ENCODE measurements at regions not wholly inside any gene's neighbourhood (a gene's known extent, or its start where the extent isn't known, plus 50 kb on each side); places are given as distances from the start of the nearest gene placed in this dataset.
A peak's percentile ranks its signal among the peaks of the same experiment; 100 is the strongest.

DNA sequence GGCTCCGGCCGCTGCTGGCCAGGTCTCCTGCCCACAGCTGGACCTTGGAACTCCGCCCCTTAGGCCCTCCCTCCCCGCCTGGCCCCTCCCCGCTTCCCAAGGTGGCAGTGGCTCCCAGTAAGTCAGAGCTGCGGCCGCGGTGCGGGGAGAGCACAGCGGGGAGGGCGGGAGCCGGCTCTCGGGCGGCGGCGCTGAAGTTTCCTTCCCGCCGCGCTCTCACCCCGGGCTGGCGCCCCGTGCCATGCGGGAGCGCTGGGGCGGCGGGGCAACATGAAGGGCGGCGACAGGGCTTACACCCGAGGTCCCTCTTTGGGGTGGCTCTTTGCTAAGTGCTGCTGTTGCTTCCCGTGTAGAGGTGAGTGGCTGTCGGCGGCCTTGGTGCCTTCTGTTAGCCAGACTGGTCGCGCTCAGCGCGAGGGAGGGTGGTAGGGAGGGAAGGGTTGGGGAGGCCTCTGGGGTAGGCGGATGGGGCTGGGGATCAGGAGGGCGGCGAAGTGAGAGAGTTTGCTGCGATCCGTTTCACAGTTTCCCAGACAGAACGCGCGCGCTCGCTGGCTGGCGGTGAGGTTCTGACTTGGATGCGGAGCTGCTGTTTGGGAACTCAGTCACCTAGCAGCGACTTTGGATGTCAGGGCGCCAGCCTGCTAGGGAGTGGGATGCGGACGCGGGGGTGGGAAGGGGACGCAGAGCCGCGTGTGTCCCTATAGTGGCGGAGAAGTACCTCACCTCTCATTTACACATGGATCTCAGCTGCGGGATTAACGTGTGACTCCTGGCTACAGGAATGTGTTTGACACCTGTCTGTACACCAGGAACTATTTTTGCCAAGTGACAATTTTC is 145.5 kb upstream of the UMPS start:
- ChIA-PET CTCF (interaction anchor here (0.9 to 3.6 kb wide), 5 partner anchors 19 to 316 kb away, joined by 3 to 20 read pairs (median 4); no protein-coding TSS in a partner anchor), POLR2A (no interaction called here)
- H3K9ac ChIP-seq (replicated peaks; ENCODE audit: extremely low read depth, insufficient read depth, low read length) = no peak overlapping the region
- no peaks in the 10 kb centered on the region for H3K9me3 ChIP-seq (replicated peaks; ENCODE audit: control insufficient read depth, insufficient read depth, low read length)
- H3K27ac ChIP-seq (ENCODE audit: insufficient read depth, low read depth, low read length) = no peak overlapping the region
- H3K4me2 ChIP-seq (ENCODE audit: insufficient read depth, low read length) = peak overlapping the region; percentile 50
- DNase-seq (ENCODE audit: low read depth, low spot score) = peak; percentile 55
- BruUV-seq (replicated peaks) = no TSS peak
- intact Hi-C loops (cut with micrococcal nuclease) = no loop called here
- no peaks in the 10 kb centered on the region for H4K20me1 ChIP-seq (replicated peaks; ENCODE audit: control insufficient read depth, extremely low read depth, insufficient read depth, low read length)
- H3K4me3 ChIP-seq (replicated peaks in 1 of 3; ENCODE audit: insufficient read depth in 1 of 3, low read depth in 1 of 3, low read length in 3 of 3) = peak overlapping the region in 2 of 3 experiments; percentile 7 to 23
- H3K4me1 ChIP-seq (ENCODE audit: control insufficient read depth, extremely low read depth, insufficient read depth, low read length) = no peaks in the 10 kb centered on the region
- H3K79me2 ChIP-seq (ENCODE audit: control insufficient read depth, insufficient read depth, low read length) = no peaks in the 10 kb centered on the region
- TF ChIP-seq MYC (IDR thresholded peaks at IDR 0.05; ENCODE audit: low read depth, low read length) (no peak), EZH2 (IDR thresholded peaks at IDR 0.05; ENCODE audit: borderline replicate concordance, low read depth, low read length, severe bottlenecking) (peak; percentile 83)
- dilution Hi-C loops (cut with MboI; ENCODE audit: extremely low pct_ligation_motif_present, low sequenced_read_pairs) = no loop called here
- no peaks in the 10 kb centered on the region for H3K36me3 ChIP-seq (ENCODE audit: control insufficient read depth in 2 of 2, extremely low read depth in 1 of 2, insufficient read depth in 2 of 2, low read length in 2 of 2)
- peak overlapping the region; percentile 79 for H2AFZ ChIP-seq (ENCODE audit: low read depth, low read length)
- H3K9me1 ChIP-seq (replicated peaks; ENCODE audit: control insufficient read depth, extremely low read depth, insufficient read depth, low read length) = no peaks in the 10 kb centered on the region
- peak; percentile 86 for FAIRE-seq
- peaks cover 19 to 21% of the 10 kb centered on the region in 2 experiments for H3K27me3 ChIP-seq (ENCODE audit: control insufficient read depth in 2 of 2, insufficient read depth in 2 of 2, low read length in 2 of 2)

DNA sequence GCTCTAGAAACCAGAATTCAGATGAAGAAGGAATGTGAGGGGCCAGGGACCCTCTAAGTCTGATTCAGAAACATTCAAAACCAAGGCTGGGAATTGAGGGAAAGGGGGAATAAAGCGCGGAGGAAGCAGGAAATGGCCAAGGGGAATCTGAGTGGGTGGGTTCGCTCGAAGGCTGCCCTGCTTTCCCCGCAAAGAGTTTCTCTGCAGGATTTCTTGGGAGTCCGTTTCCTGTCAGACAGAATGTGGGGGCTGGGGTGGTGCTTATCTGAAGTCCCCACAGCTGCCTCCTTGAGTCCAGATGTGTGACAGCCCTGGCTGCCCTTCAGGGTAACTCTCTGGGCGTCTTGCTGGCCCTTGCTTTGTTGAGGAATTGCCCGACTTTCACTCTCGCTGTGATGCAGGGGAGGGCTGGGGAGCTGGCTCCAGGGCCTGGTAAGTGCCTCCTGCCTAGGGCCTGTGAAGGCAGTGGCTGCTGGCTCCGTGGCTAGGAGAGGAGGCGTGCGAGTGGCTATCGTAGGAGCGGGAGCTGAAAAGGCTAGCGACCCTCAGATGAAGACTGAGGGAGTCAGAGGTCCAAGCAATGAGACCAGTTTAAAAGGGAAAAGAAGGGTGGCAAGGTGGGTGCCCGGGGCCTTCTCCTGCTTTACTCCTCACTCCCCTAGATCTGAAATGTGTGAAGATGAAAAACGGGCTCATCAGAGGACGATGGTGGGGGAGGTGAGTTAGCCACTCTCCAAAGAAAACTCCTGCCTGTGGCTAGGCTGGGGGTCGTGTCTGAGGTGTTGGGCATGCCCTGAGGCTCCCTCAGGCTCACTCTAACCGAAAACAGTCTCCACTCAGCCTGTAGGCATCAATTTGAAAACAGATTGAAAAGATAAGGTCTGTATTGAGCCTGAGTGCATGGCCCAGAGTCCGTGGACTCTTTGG is 143.9 kb upstream of the UMPS start:
- dilution Hi-C loops (cut with MboI; ENCODE audit: extremely low pct_ligation_motif_present, low sequenced_read_pairs) = no loop called here
- H3K27me3 ChIP-seq (ENCODE audit: control insufficient read depth in 2 of 2, insufficient read depth in 2 of 2, low read length in 2 of 2) = peaks cover 21 to 25% of the 10 kb centered on the region in 2 experiments

More for the DNA sequence above, 143.9 kb upstream of the UMPS start:
- Histone ChIP-seq H3K27ac (ENCODE audit: insufficient read depth, low read depth, low read length) (no peak overlapping the region), H3K79me2 (ENCODE audit: control insufficient read depth, insufficient read depth, low read length) (no peaks in the 10 kb centered on the region), H3K36me3 (ENCODE audit: control insufficient read depth in 2 of 2, extremely low read depth in 1 of 2, insufficient read depth in 2 of 2, low read length in 2 of 2) (no peaks in the 10 kb centered on the region), H2AFZ (ENCODE audit: low read depth, low read length) (no peak overlapping the region), H3K4me1 (ENCODE audit: control insufficient read depth, extremely low read depth, insufficient read depth, low read length) (no peaks in the 10 kb centered on the region), H3K4me3 (replicated peaks in 1 of 3; ENCODE audit: insufficient read depth in 1 of 3, low read depth in 1 of 3, low read length in 3 of 3) (no peak overlapping the region), H3K9me3 (replicated peaks; ENCODE audit: control insufficient read depth, insufficient read depth, low read length) (no peaks in the 10 kb centered on the region), H3K9ac (replicated peaks; ENCODE audit: extremely low read depth, insufficient read depth, low read length) (no peak overlapping the region), H3K4me2 (ENCODE audit: insufficient read depth, low read length) (no peak overlapping the region), H3K9me1 (replicated peaks; ENCODE audit: control insufficient read depth, extremely low read depth, insufficient read depth, low read length) (no peaks in the 10 kb centered on the region), H4K20me1 (replicated peaks; ENCODE audit: control insufficient read depth, extremely low read depth, insufficient read depth, low read length) (no peaks in the 10 kb centered on the region)
- BruUV-seq (replicated peaks) = no TSS peak
- ChIA-PET CTCF (interaction anchor here (3.6 kb wide), 1 partner anchor 21 kb away, joined by 20 read pairs; no protein-coding TSS in a partner anchor), POLR2A (no interaction called here)
- intact Hi-C loops (cut with micrococcal nuclease) = no loop called here
- DNase-seq (ENCODE audit: low read depth, low spot score) = no peak
- TF ChIP-seq FOS (IDR thresholded peaks at IDR 0.05; ENCODE audit: borderline replicate concordance, insufficient read depth, low read length) (no peak), MYC (IDR thresholded peaks at IDR 0.05; ENCODE audit: low read depth, low read length) (no peak), JUN (IDR thresholded peaks at IDR 0.05; ENCODE audit: borderline replicate concordance, insufficient read depth, insufficient read length, low read depth) (no peak), POLR2A (IDR thresholded peaks at IDR 0.05; ENCODE audit: low read depth, low read length) (no peak), POLR2AphosphoS5 (IDR thresholded peaks at IDR 0.05; ENCODE audit: insufficient read depth, low read depth, low read length) (no peak), EZH2 (IDR thresholded peaks at IDR 0.05; ENCODE audit: borderline replicate concordance, low read depth, low read length, severe bottlenecking) (no peak), GATA2 (IDR thresholded peaks at IDR 0.05; ENCODE audit: insufficient read depth, insufficient read length, low read depth, low read length) (no peak)
- TF ChIP-seq, protein P1, sequence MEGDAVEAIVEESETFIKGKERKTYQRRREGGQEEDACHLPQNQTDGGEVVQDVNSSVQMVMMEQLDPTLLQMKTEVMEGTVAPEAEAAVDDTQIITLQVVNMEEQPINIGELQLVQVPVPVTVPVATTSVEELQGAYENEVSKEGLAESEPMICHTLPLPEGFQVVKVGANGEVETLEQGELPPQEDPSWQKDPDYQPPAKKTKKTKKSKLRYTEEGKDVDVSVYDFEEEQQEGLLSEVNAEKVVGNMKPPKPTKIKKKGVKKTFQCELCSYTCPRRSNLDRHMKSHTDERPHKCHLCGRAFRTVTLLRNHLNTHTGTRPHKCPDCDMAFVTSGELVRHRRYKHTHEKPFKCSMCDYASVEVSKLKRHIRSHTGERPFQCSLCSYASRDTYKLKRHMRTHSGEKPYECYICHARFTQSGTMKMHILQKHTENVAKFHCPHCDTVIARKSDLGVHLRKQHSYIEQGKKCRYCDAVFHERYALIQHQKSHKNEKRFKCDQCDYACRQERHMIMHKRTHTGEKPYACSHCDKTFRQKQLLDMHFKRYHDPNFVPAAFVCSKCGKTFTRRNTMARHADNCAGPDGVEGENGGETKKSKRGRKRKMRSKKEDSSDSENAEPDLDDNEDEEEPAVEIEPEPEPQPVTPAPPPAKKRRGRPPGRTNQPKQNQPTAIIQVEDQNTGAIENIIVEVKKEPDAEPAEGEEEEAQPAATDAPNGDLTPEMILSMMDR (IDR thresholded peaks at IDR 0.05; ENCODE audit: extremely low read depth in 1 of 2, insufficient read depth in 1 of 2, low read depth in 1 of 2, low read length in 2 of 2) = no peak
- TF ChIP-seq, protein P2, sequence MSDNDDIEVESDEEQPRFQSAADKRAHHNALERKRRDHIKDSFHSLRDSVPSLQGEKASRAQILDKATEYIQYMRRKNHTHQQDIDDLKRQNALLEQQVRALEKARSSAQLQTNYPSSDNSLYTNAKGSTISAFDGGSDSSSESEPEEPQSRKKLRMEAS (IDR thresholded peaks at IDR 0.05; ENCODE audit: insufficient read depth, insufficient read length) = no peak
- no peak for FAIRE-seq
